H1 (cell line): ENCODE measurements at regions not wholly inside any gene's neighbourhood (a gene's known extent, or its start where the extent isn't known, plus 50 kb on each side); places are given as distances from the start of the nearest gene placed in this dataset.
"Not testable (repeated sequence)": the region's sequence is repeated elsewhere in the genome, so short reads cannot be mapped to it uniquely, and the experiment has no call there.

Experiments
- CTCF ChIA-PET: fragments of 300-600 bp; sonication (Branson Sonifier 250); formaldehyde crosslinking; loops from one replicate; lab custom pipeline; 2021; ENCODE audit not compliant: partially characterized antibody; lab: Charles Lee
- POLR2A ChIA-PET: fragments of 300-600 bp; sonication (Branson Sonifier 250); formaldehyde crosslinking; loops from one replicate; lab custom pipeline; 2021; ENCODE audit warnings: inconsistent platforms; ENCODE audit not compliant: partially characterized antibody; lab: Charles Lee
- DNase-seq, 2 experiments: peaks; one replicate each; pipeline versions ENCODE4 v3.0.0 to v3.0.0-alpha.2; 2010 to 2022; ENCODE audit warnings: low spot score in 2 of 2, low read depth in 1 of 2, mixed read lengths in 1 of 2
- FAIRE-seq: peaks from 2 replicates; lab custom pipeline; 2011; peaks lifted over from hg19 to GRCh38; lab: Jason Lieb, UNC
- H2AFZ ChIP-seq: 2 replicates; pipeline ENCODE4 v1.8.1; 2012; ENCODE audit warnings: low read length, inconsistent platforms
- H2AK5ac ChIP-seq: 2 replicates; pipeline ENCODE4 v1.6.1; 2013; ENCODE audit warnings: low read depth, low read length
- H2BK120ac ChIP-seq: replicated peaks from 2 replicates; pipeline ENCODE3; 2013; ENCODE audit warnings: low read depth, low read length, inconsistent platforms
- H2BK12ac ChIP-seq: 2 replicates; pipeline ENCODE4 v1.6.1; 2013; ENCODE audit warnings: low read depth, low read length
- H2BK15ac ChIP-seq: 2 replicates; pipeline ENCODE4 v1.6.1; 2013; ENCODE audit warnings: low read length
- H2BK20ac ChIP-seq: 2 replicates; pipeline ENCODE4 v1.6.1; 2013; ENCODE audit warnings: low read length
- H2BK5ac ChIP-seq: 2 replicates; pipeline ENCODE4 v1.6.1; 2013; ENCODE audit warnings: low read depth, low read length
- H3K14ac ChIP-seq: 2 replicates; pipeline ENCODE4 v1.6.1; 2013; ENCODE audit warnings: inconsistent platforms; ENCODE audit not compliant: insufficient read length
- H3K18ac ChIP-seq: 2 replicates; pipeline ENCODE4 v1.6.1; 2013; ENCODE audit warnings: low read length; ENCODE audit errors: extremely low read depth
- H3K23ac ChIP-seq: 2 replicates; pipeline ENCODE4 v1.6.1; 2013; ENCODE audit warnings: inconsistent platforms; ENCODE audit not compliant: insufficient read length
- H3K23me2 ChIP-seq: 2 replicates; pipeline ENCODE4 v1.6.1; 2013; ENCODE audit warnings: low read depth, low read length
- H3K27ac ChIP-seq: 2 replicates; pipeline ENCODE4 v1.6.1; 2011; ENCODE audit warnings: low read depth, low read length, inconsistent platforms
- H3K27me3 ChIP-seq, 4 experiments: replicated peaks in 1 of 4; 1 replicate in 1 of 4; 2 replicates in 3 of 4; pipeline versions ENCODE4 v1.6.1 to v1.8.1; 2011 to 2013; ENCODE audit warnings: low read length in 3 of 4, mild to moderate bottlenecking in 3 of 4, inconsistent platforms in 2 of 4, mixed read lengths in 2 of 4, moderate library complexity in 1 of 4; ENCODE audit not compliant: control insufficient read depth in 3 of 4, insufficient read depth in 3 of 4; ENCODE audit errors: extremely low read depth in 1 of 4
- H3K36me3 ChIP-seq, 4 experiments: 2 replicates each; pipeline versions ENCODE4 v1.6.1 to v1.8.1; 2011 to 2013; ENCODE audit warnings: mild to moderate bottlenecking in 4 of 4, low read length in 3 of 4, moderate library complexity in 2 of 4, control low read depth in 1 of 4, inconsistent platforms in 1 of 4; ENCODE audit not compliant: insufficient read depth in 4 of 4, control insufficient read depth in 2 of 4
- H3K4ac ChIP-seq: replicated peaks from 2 replicates; pipeline ENCODE3; 2013; ENCODE audit warnings: low read length, low read depth, mixed read lengths, inconsistent platforms; ENCODE audit not compliant: insufficient read length
- H3K4me1 ChIP-seq, 4 experiments: replicated peaks in 1 of 4; 1 replicate in 1 of 4; 2 replicates in 3 of 4; pipeline versions ENCODE4 v1.6.1 to v1.8.1; 2011 to 2013; ENCODE audit warnings: low read length in 3 of 4, inconsistent platforms in 2 of 4, mixed read lengths in 1 of 4; ENCODE audit not compliant: insufficient read depth in 4 of 4, control insufficient read depth in 3 of 4
- H3K4me2 ChIP-seq, 2 experiments: 2 replicates each; pipeline versions ENCODE4 v1.6.1 to v1.8.1; 2011 to 2013; ENCODE audit warnings: low read depth in 2 of 2, low read length in 2 of 2, control low read depth in 1 of 2, inconsistent platforms in 1 of 2, mild to moderate bottlenecking in 1 of 2; ENCODE audit not compliant: insufficient read depth in 1 of 2
- H3K4me3 ChIP-seq, 4 experiments: fragments of 200-600, 300-600 bp in 1 of 4; sonication (generic), shearing (Covaris generic), sonication (Bioruptor Twin) in 1 of 4; 2 replicates each; pipeline versions ENCODE4 v1.5.1 to v1.8.1; 2011 to 2016; ENCODE audit warnings: low read length in 4 of 4, low read depth in 3 of 4, control low read depth in 2 of 4, inconsistent platforms in 2 of 4, mild to moderate bottlenecking in 2 of 4, mixed read lengths in 1 of 4, moderate library complexity in 1 of 4; ENCODE audit not compliant: insufficient read depth in 2 of 4; ENCODE audit errors: extremely low read depth in 1 of 4
- H3K56ac ChIP-seq: replicated peaks from 2 replicates; pipeline ENCODE3; 2013; ENCODE audit warnings: low read depth, mild to moderate bottlenecking, mixed read lengths, low read length, inconsistent platforms; ENCODE audit not compliant: insufficient read length
- H3K79me1 ChIP-seq: 2 replicates; pipeline ENCODE4 v1.6.1; 2013; ENCODE audit warnings: low read depth, low read length, control low read depth
- H3K79me2 ChIP-seq, 2 experiments: 2 replicates each; pipeline versions ENCODE4 v1.6.1 to v1.8.1; 2012 to 2013; ENCODE audit warnings: low read length in 2 of 2, mild to moderate bottlenecking in 2 of 2, inconsistent platforms in 1 of 2; ENCODE audit not compliant: insufficient read depth in 2 of 2, control insufficient read depth in 1 of 2
- H3K9ac ChIP-seq, 4 experiments: replicated peaks in 1 of 4; 1 replicate in 1 of 4; 2 replicates in 3 of 4; pipeline versions ENCODE4 v1.6.1 to v1.8.1; 2011 to 2013; ENCODE audit warnings: low read depth in 3 of 4, low read length in 3 of 4, control low read depth in 2 of 4, mild to moderate bottlenecking in 2 of 4, moderate library complexity in 2 of 4, inconsistent platforms in 1 of 4; ENCODE audit errors: extremely low read depth in 1 of 4
- H3K9me3 ChIP-seq, 2 experiments: 2 replicates each; pipeline versions ENCODE4 v1.6.1 to v1.8.1; 2012 to 2013; ENCODE audit warnings: mild to moderate bottlenecking in 2 of 2, moderate library complexity in 2 of 2, control low read depth in 1 of 2, inconsistent platforms in 1 of 2, low read depth in 1 of 2, low read length in 1 of 2, mixed read lengths in 1 of 2; ENCODE audit not compliant: insufficient read depth in 2 of 2
- H4K20me1 ChIP-seq, 2 experiments: replicated peaks in 1 of 2; 2 replicates each; pipeline versions ENCODE3 to v1.8.1; 2011 to 2013; ENCODE audit warnings: inconsistent platforms in 2 of 2, low read length in 2 of 2, mild to moderate bottlenecking in 1 of 2; ENCODE audit not compliant: insufficient read depth in 2 of 2, control insufficient read depth in 1 of 2
- H4K5ac ChIP-seq: 2 replicates; pipeline ENCODE4 v1.6.1; 2013; ENCODE audit warnings: low read length, low read depth, mixed read lengths, inconsistent platforms; ENCODE audit not compliant: insufficient read length
- H4K8ac ChIP-seq: 2 replicates; pipeline ENCODE4 v1.8.0; 2013; ENCODE audit warnings: mild to moderate bottlenecking, moderate library complexity, low read length, inconsistent platforms; ENCODE audit not compliant: insufficient read depth; ENCODE audit errors: extremely low read depth
- H4K91ac ChIP-seq: replicated peaks from 2 replicates; pipeline ENCODE3; 2013; ENCODE audit warnings: low read length, mixed read lengths, inconsistent platforms; ENCODE audit not compliant: insufficient read length
- WGBS, 2 experiments: shearing (Covaris generic) in 1 of 2; methylation state at CpG; one replicate each; pipeline versions ENCODE4 v1.1.6 to v1.1.7; 2013 to 2015; ENCODE audit warnings: low lambda C conversion rate in 2 of 2, mixed read lengths in 2 of 2, inconsistent platforms in 1 of 2, low coverage in 1 of 2, missing lambda C conversion rate in 1 of 2; ENCODE audit not compliant: insufficient replicate concordance in 2 of 2, insufficient coverage in 1 of 2, insufficient read length in 1 of 2; ENCODE audit errors: extremely low coverage in 1 of 2, missing lambda C conversion rate in 1 of 2; 5-methylcytosine and 5-hydroxymethylcytosine counted together

- not testable (repeated sequence) for DNase-seq
Observed at GRCh38 chr21:14009238-14009981, 201.3 kb downstream of the LIPI start.

GRCh38 chr21:14008436-14008835 is 202.3 kb downstream of the LIPI start:
- DNase-seq, H2AFZ ChIP-seq, H3K36me3 ChIP-seq, H4K8ac ChIP-seq, H3K14ac ChIP-seq, H3K4me1 ChIP-seq, H3K23me2 ChIP-seq, H3K79me2 ChIP-seq, H3K27me3 ChIP-seq, H3K4me3 ChIP-seq, H3K18ac ChIP-seq, H3K23ac ChIP-seq, H2BK12ac ChIP-seq, H3K4ac ChIP-seq, H3K4me2 ChIP-seq, H4K5ac ChIP-seq, POLR2A ChIA-PET, H3K27ac ChIP-seq, H4K20me1 ChIP-seq, H3K56ac ChIP-seq, H3K9ac ChIP-seq, H2BK15ac ChIP-seq, CTCF ChIA-PET, H2BK5ac ChIP-seq, H2AK5ac ChIP-seq, FAIRE-seq, H3K79me1 ChIP-seq, H2BK20ac ChIP-seq, H4K91ac ChIP-seq, H2BK120ac ChIP-seq: not testable (repeated sequence)
- peaks cover 15 to 73% of the 10 kb centered on the region in 2 experiments; a peak in 3 of 4 replicates for H3K9me3 ChIP-seq
- 100% methylated on average over 2 of the region's 5 CpGs; no CpG with 5 or more reads in 1 of the 2 experiments for WGBS, 2 experiments

More at GRCh38 chr21:14009238-14009981, 201.3 kb downstream of the LIPI start:
- FAIRE-seq, H2AK5ac ChIP-seq, H2AFZ ChIP-seq, CTCF ChIA-PET, H4K8ac ChIP-seq, H3K18ac ChIP-seq, H3K23ac ChIP-seq, H3K9ac ChIP-seq, H3K36me3 ChIP-seq, H3K23me2 ChIP-seq, H3K4me2 ChIP-seq, H4K5ac ChIP-seq, H4K20me1 ChIP-seq, POLR2A ChIA-PET, H3K4ac ChIP-seq, H3K79me1 ChIP-seq, H2BK20ac ChIP-seq, H2BK5ac ChIP-seq, H3K4me1 ChIP-seq, H3K56ac ChIP-seq, H2BK15ac ChIP-seq, H3K27me3 ChIP-seq, H4K91ac ChIP-seq, H2BK12ac ChIP-seq, H3K14ac ChIP-seq, H3K27ac ChIP-seq, H2BK120ac ChIP-seq, H3K4me3 ChIP-seq, H3K79me2 ChIP-seq: not testable (repeated sequence)
- peaks cover 20 to 79% of the 10 kb centered on the region in 2 experiments; a peak in 3 of 4 replicates for H3K9me3 ChIP-seq
- WGBS, 2 experiments: 93% methylated on average over 21 of the region's 22 CpGs; no CpG with 5 or more reads in 1 of the 2 experiments
